GM21390 (cell line): ENCODE measurements at regions not wholly inside any gene's neighbourhood (a gene's known extent, or its start where the extent isn't known, plus 50 kb on each side); places are given as distances from the start of the nearest gene placed in this dataset.

Experiments
- ATAC-seq: cut with Tn5 transposase; IDR thresholded peaks from one replicate; pipeline ENCODE4 v1.9.1; 2021; ENCODE audit not compliant: unreplicated experiment

- no peak for ATAC-seq
Measured at GRCh38 chr9:87115785-87116184, 168.5 kb upstream of the GAS1 start.

- no peak for ATAC-seq
Measured at GRCh38 chr9:87116492-87116891, 169.2 kb upstream of the GAS1 start.

GRCh38 chr9:87118594-87118993, 171.3 kb upstream of the GAS1 start:
- no peak for ATAC-seq

GRCh38 chr9:87119328-87119881, 172.1 kb upstream of the GAS1 start:
- no peak for ATAC-seq

GRCh38 chr9:87120610-87121009, 173.3 kb upstream of the GAS1 start:
- ATAC-seq: no peak

- no peak for ATAC-seq
Measured at GRCh38 chr9:87122947-87123685, 175.8 kb upstream of the GAS1 start.

- ATAC-seq: no peak
Measured at GRCh38 chr9:87123830-87124229, 176.5 kb upstream of the GAS1 start.

GRCh38 chr9:87125819-87126218, 178.5 kb upstream of the GAS1 start:
- no peak for ATAC-seq

- ATAC-seq: no peak
Measured at GRCh38 chr9:87127543-87127942, 180.2 kb upstream of the GAS1 start.

GRCh38 chr9:87127978-87128614, 180.8 kb upstream of the GAS1 start:
- no peak for ATAC-seq

- ATAC-seq: no peak
Measured at GRCh38 chr9:87128844-87129493, 181.7 kb upstream of the GAS1 start.

GRCh38 chr9:87135074-87135473, 187.8 kb upstream of the GAS1 start:
- no peak for ATAC-seq

- ATAC-seq: no peak
Measured at GRCh38 chr9:87137718-87138117, 190.4 kb upstream of the GAS1 start.

GRCh38 chr9:87138128-87139040, 191.1 kb upstream of the GAS1 start:
- ATAC-seq: no peak

GRCh38 chr9:87139099-87139730, 191.9 kb upstream of the GAS1 start:
- no peak for ATAC-seq

GRCh38 chr9:87140142-87140541, 192.8 kb upstream of the GAS1 start:
- ATAC-seq: no peak

GRCh38 chr9:87140605-87141109, 193.4 kb upstream of the GAS1 start:
- ATAC-seq: no peak

- ATAC-seq: no peak
Measured at GRCh38 chr9:87141124-87141523, 193.8 kb upstream of the GAS1 start.

- ATAC-seq: no peak
Measured at GRCh38 chr9:87146933-87147332, 199.6 kb upstream of the GAS1 start.

GRCh38 chr9:87147839-87148238, 200.5 kb upstream of the GAS1 start:
- ATAC-seq: no peak
